ENCODE measurements at regions not wholly inside any gene's neighbourhood (a gene's known extent, or its start where the extent isn't known, plus 50 kb on each side); places are given as distances from the start of the nearest gene placed in this dataset.

- H3K4me1 Mint-ChIP-seq (ENCODE audit: low read depth), result no peaks in the 10 kb centered on the region
- H3K36me3 Mint-ChIP-seq (ENCODE audit: low read depth), result no peaks in the 10 kb centered on the region
- H3K9me3 Mint-ChIP-seq (ENCODE audit: low read depth), result no peaks in the 10 kb centered on the region
- no peak overlapping the region for H3K27ac Mint-ChIP-seq (ENCODE audit: unreplicated experiment)
- no peak for DNase-seq (ENCODE audit: low spot score)
- no peak for TF ChIP-seq CTCF (IDR thresholded peaks at IDR 0.05)
- no peak overlapping the region for H3K4me3 Mint-ChIP-seq (ENCODE audit: unreplicated experiment)
- H3K27me3 Mint-ChIP-seq (ENCODE audit: low read depth), result peaks cover 8% of the 10 kb centered on the region
These were observed 64.0 kb downstream of the BMP2 start for GRCh38 chr20:6831461-6831860.

GRCh38 chr20:6832811-6833210 lies 65.3 kb downstream of the BMP2 start:
- no peaks in the 10 kb centered on the region for H3K4me1 Mint-ChIP-seq (ENCODE audit: low read depth)
- no peak overlapping the region for H3K27ac Mint-ChIP-seq (ENCODE audit: unreplicated experiment)
- H3K9me3 Mint-ChIP-seq (ENCODE audit: low read depth), result no peaks in the 10 kb centered on the region
- no peak for TF ChIP-seq CTCF (IDR thresholded peaks at IDR 0.05)
- H3K4me3 Mint-ChIP-seq (ENCODE audit: unreplicated experiment), result no peak overlapping the region
- no peak for DNase-seq (ENCODE audit: low spot score)
- H3K27me3 Mint-ChIP-seq (ENCODE audit: low read depth), result peaks cover 14% of the 10 kb centered on the region
- H3K36me3 Mint-ChIP-seq (ENCODE audit: low read depth), result no peaks in the 10 kb centered on the region

GRCh38 chr20:6835609-6836008 lies 68.1 kb downstream of the BMP2 start:
- no peak for DNase-seq (ENCODE audit: low spot score)
- Mint-ChIP-seq H3K27ac (ENCODE audit: unreplicated experiment) (no peak overlapping the region), H3K36me3 (ENCODE audit: low read depth) (no peaks in the 10 kb centered on the region), H3K9me3 (ENCODE audit: low read depth) (no peaks in the 10 kb centered on the region), H3K4me3 (ENCODE audit: unreplicated experiment) (no peak overlapping the region), H3K4me1 (ENCODE audit: low read depth) (no peaks in the 10 kb centered on the region), H3K27me3 (ENCODE audit: low read depth) (peaks cover 19% of the 10 kb centered on the region)
- TF ChIP-seq CTCF (IDR thresholded peaks at IDR 0.05), result no peak

GRCh38 chr20:6836821-6837374 lies 69.4 kb downstream of the BMP2 start:
- Mint-ChIP-seq H3K9me3 (ENCODE audit: low read depth) (no peaks in the 10 kb centered on the region), H3K27ac (ENCODE audit: unreplicated experiment) (no peak overlapping the region)
- no peak for TF ChIP-seq CTCF (IDR thresholded peaks at IDR 0.05)

GRCh38 chr20:6837730-6838129 lies 70.2 kb downstream of the BMP2 start:
- no peak for TF ChIP-seq CTCF (IDR thresholded peaks at IDR 0.05)
- H3K9me3 Mint-ChIP-seq (ENCODE audit: low read depth), result no peaks in the 10 kb centered on the region
- DNase-seq (ENCODE audit: low spot score), result no peak
- no peak overlapping the region for H3K4me3 Mint-ChIP-seq (ENCODE audit: unreplicated experiment)
- H3K27me3 Mint-ChIP-seq (ENCODE audit: low read depth), result peaks cover 32% of the 10 kb centered on the region
- H3K4me1 Mint-ChIP-seq (ENCODE audit: low read depth), result no peaks in the 10 kb centered on the region
- no peak overlapping the region for H3K27ac Mint-ChIP-seq (ENCODE audit: unreplicated experiment)
- no peaks in the 10 kb centered on the region for H3K36me3 Mint-ChIP-seq (ENCODE audit: low read depth)

More at GRCh38 chr20:6836821-6837374, 69.4 kb downstream of the BMP2 start:
- Mint-ChIP-seq H3K4me3 (ENCODE audit: unreplicated experiment) (no peak overlapping the region), H3K27me3 (ENCODE audit: low read depth) (peaks cover 25% of the 10 kb centered on the region), H3K36me3 (ENCODE audit: low read depth) (no peaks in the 10 kb centered on the region), H3K4me1 (ENCODE audit: low read depth) (no peaks in the 10 kb centered on the region)
- DNase-seq (ENCODE audit: low spot score), result no peak
